HL-60 (cell line): ENCODE measurements at regions not wholly inside any gene's neighbourhood (a gene's known extent, or its start where the extent isn't known, plus 50 kb on each side); places are given as distances from the start of the nearest gene placed in this dataset.

ENCODE experiments used
- POLR2AphosphoS5 ChIP-seq: IDR thresholded peaks from 2 replicates; pipeline ENCODE4 v1.6.1; 2012; ENCODE audit warnings: low read depth
- TF ChIP-seq, protein P1 (sequence below): IDR thresholded peaks from one replicate; pipeline ENCODE4 v1.5.1; 2011; ENCODE audit warnings: low read length, control low read depth, inconsistent platforms; ENCODE audit not compliant: insufficient read depth

DNA sequence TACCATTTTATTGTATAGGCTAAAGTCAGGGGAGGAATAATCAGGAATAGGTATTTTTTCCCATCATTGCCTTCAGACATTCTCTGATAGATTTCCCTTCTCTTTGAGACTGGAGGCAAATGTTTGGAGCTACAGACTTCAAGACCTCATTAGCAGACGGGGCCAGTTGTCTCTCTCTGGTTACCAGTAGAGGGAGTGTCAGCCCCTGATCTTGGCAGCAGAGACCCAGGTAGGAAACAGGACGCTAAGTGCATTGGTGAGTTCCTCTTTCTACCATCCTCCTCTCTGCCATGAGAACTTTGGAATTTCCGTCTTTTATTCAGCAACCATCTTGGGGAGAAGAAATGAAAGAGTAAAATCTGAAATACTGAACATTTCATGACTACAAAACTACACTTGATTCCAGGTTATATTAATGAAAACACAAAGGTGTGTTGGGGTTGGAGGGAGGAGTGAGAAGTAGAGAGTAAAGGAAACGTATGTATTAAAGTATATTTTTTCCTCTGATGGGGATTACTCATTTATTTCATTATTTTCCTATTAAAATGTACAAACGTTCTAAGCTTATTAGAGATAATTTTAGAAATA, 186.2 kb upstream of the GCFC2 start:
- TF ChIP-seq, protein P1, sequence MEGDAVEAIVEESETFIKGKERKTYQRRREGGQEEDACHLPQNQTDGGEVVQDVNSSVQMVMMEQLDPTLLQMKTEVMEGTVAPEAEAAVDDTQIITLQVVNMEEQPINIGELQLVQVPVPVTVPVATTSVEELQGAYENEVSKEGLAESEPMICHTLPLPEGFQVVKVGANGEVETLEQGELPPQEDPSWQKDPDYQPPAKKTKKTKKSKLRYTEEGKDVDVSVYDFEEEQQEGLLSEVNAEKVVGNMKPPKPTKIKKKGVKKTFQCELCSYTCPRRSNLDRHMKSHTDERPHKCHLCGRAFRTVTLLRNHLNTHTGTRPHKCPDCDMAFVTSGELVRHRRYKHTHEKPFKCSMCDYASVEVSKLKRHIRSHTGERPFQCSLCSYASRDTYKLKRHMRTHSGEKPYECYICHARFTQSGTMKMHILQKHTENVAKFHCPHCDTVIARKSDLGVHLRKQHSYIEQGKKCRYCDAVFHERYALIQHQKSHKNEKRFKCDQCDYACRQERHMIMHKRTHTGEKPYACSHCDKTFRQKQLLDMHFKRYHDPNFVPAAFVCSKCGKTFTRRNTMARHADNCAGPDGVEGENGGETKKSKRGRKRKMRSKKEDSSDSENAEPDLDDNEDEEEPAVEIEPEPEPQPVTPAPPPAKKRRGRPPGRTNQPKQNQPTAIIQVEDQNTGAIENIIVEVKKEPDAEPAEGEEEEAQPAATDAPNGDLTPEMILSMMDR, result peak; percentile 32
- no peak for TF ChIP-seq POLR2AphosphoS5
